H1 (cell line): ENCODE measurements at regions not wholly inside any gene's neighbourhood (a gene's known extent, or its start where the extent isn't known, plus 50 kb on each side); places are given as distances from the start of the nearest gene placed in this dataset.

Experiments
- CTCF ChIA-PET: fragments of 300-600 bp; sonication (Branson Sonifier 250); formaldehyde crosslinking; loops from one replicate; lab custom pipeline; 2021; ENCODE audit not compliant: partially characterized antibody; lab: Charles Lee
- POLR2A ChIA-PET: fragments of 300-600 bp; sonication (Branson Sonifier 250); formaldehyde crosslinking; loops from one replicate; lab custom pipeline; 2021; ENCODE audit warnings: inconsistent platforms; ENCODE audit not compliant: partially characterized antibody; lab: Charles Lee
- DNase-seq, 2 experiments: peaks; one replicate each; pipeline versions ENCODE4 v3.0.0 to v3.0.0-alpha.2; 2010 to 2022; ENCODE audit warnings: low spot score in 2 of 2, low read depth in 1 of 2, mixed read lengths in 1 of 2
- FAIRE-seq: peaks from 2 replicates; lab custom pipeline; 2011; peaks lifted over from hg19 to GRCh38; lab: Jason Lieb, UNC
- H2AFZ ChIP-seq: 2 replicates; pipeline ENCODE4 v1.8.1; 2012; ENCODE audit warnings: low read length, inconsistent platforms
- H2AK5ac ChIP-seq: 2 replicates; pipeline ENCODE4 v1.6.1; 2013; ENCODE audit warnings: low read depth, low read length
- H2BK120ac ChIP-seq: replicated peaks from 2 replicates; pipeline ENCODE3; 2013; ENCODE audit warnings: low read depth, low read length, inconsistent platforms
- H2BK12ac ChIP-seq: 2 replicates; pipeline ENCODE4 v1.6.1; 2013; ENCODE audit warnings: low read depth, low read length
- H2BK15ac ChIP-seq: 2 replicates; pipeline ENCODE4 v1.6.1; 2013; ENCODE audit warnings: low read length
- H2BK20ac ChIP-seq: 2 replicates; pipeline ENCODE4 v1.6.1; 2013; ENCODE audit warnings: low read length
- H2BK5ac ChIP-seq: 2 replicates; pipeline ENCODE4 v1.6.1; 2013; ENCODE audit warnings: low read depth, low read length
- H3K14ac ChIP-seq: 2 replicates; pipeline ENCODE4 v1.6.1; 2013; ENCODE audit warnings: inconsistent platforms; ENCODE audit not compliant: insufficient read length
- H3K18ac ChIP-seq: 2 replicates; pipeline ENCODE4 v1.6.1; 2013; ENCODE audit warnings: low read length; ENCODE audit errors: extremely low read depth
- H3K23ac ChIP-seq: 2 replicates; pipeline ENCODE4 v1.6.1; 2013; ENCODE audit warnings: inconsistent platforms; ENCODE audit not compliant: insufficient read length
- H3K23me2 ChIP-seq: 2 replicates; pipeline ENCODE4 v1.6.1; 2013; ENCODE audit warnings: low read depth, low read length
- H3K27ac ChIP-seq: 2 replicates; pipeline ENCODE4 v1.6.1; 2011; ENCODE audit warnings: low read depth, low read length, inconsistent platforms
- H3K27me3 ChIP-seq, 4 experiments: replicated peaks in 1 of 4; 1 replicate in 1 of 4; 2 replicates in 3 of 4; pipeline versions ENCODE4 v1.6.1 to v1.8.1; 2011 to 2013; ENCODE audit warnings: low read length in 3 of 4, mild to moderate bottlenecking in 3 of 4, inconsistent platforms in 2 of 4, mixed read lengths in 2 of 4, moderate library complexity in 1 of 4; ENCODE audit not compliant: control insufficient read depth in 3 of 4, insufficient read depth in 3 of 4; ENCODE audit errors: extremely low read depth in 1 of 4
- H3K36me3 ChIP-seq, 4 experiments: 2 replicates each; pipeline versions ENCODE4 v1.6.1 to v1.8.1; 2011 to 2013; ENCODE audit warnings: mild to moderate bottlenecking in 4 of 4, low read length in 3 of 4, moderate library complexity in 2 of 4, control low read depth in 1 of 4, inconsistent platforms in 1 of 4; ENCODE audit not compliant: insufficient read depth in 4 of 4, control insufficient read depth in 2 of 4
- H3K4ac ChIP-seq: replicated peaks from 2 replicates; pipeline ENCODE3; 2013; ENCODE audit warnings: low read length, low read depth, mixed read lengths, inconsistent platforms; ENCODE audit not compliant: insufficient read length
- H3K4me1 ChIP-seq, 4 experiments: replicated peaks in 1 of 4; 1 replicate in 1 of 4; 2 replicates in 3 of 4; pipeline versions ENCODE4 v1.6.1 to v1.8.1; 2011 to 2013; ENCODE audit warnings: low read length in 3 of 4, inconsistent platforms in 2 of 4, mixed read lengths in 1 of 4; ENCODE audit not compliant: insufficient read depth in 4 of 4, control insufficient read depth in 3 of 4
- H3K4me2 ChIP-seq, 2 experiments: 2 replicates each; pipeline versions ENCODE4 v1.6.1 to v1.8.1; 2011 to 2013; ENCODE audit warnings: low read depth in 2 of 2, low read length in 2 of 2, control low read depth in 1 of 2, inconsistent platforms in 1 of 2, mild to moderate bottlenecking in 1 of 2; ENCODE audit not compliant: insufficient read depth in 1 of 2
- H3K4me3 ChIP-seq, 4 experiments: fragments of 200-600, 300-600 bp in 1 of 4; sonication (generic), shearing (Covaris generic), sonication (Bioruptor Twin) in 1 of 4; 2 replicates each; pipeline versions ENCODE4 v1.5.1 to v1.8.1; 2011 to 2016; ENCODE audit warnings: low read length in 4 of 4, low read depth in 3 of 4, control low read depth in 2 of 4, inconsistent platforms in 2 of 4, mild to moderate bottlenecking in 2 of 4, mixed read lengths in 1 of 4, moderate library complexity in 1 of 4; ENCODE audit not compliant: insufficient read depth in 2 of 4; ENCODE audit errors: extremely low read depth in 1 of 4
- H3K56ac ChIP-seq: replicated peaks from 2 replicates; pipeline ENCODE3; 2013; ENCODE audit warnings: low read depth, mild to moderate bottlenecking, mixed read lengths, low read length, inconsistent platforms; ENCODE audit not compliant: insufficient read length
- H3K79me1 ChIP-seq: 2 replicates; pipeline ENCODE4 v1.6.1; 2013; ENCODE audit warnings: low read depth, low read length, control low read depth
- H3K79me2 ChIP-seq, 2 experiments: 2 replicates each; pipeline versions ENCODE4 v1.6.1 to v1.8.1; 2012 to 2013; ENCODE audit warnings: low read length in 2 of 2, mild to moderate bottlenecking in 2 of 2, inconsistent platforms in 1 of 2; ENCODE audit not compliant: insufficient read depth in 2 of 2, control insufficient read depth in 1 of 2
- H3K9ac ChIP-seq, 4 experiments: replicated peaks in 1 of 4; 1 replicate in 1 of 4; 2 replicates in 3 of 4; pipeline versions ENCODE4 v1.6.1 to v1.8.1; 2011 to 2013; ENCODE audit warnings: low read depth in 3 of 4, low read length in 3 of 4, control low read depth in 2 of 4, mild to moderate bottlenecking in 2 of 4, moderate library complexity in 2 of 4, inconsistent platforms in 1 of 4; ENCODE audit errors: extremely low read depth in 1 of 4
- H3K9me3 ChIP-seq, 2 experiments: 2 replicates each; pipeline versions ENCODE4 v1.6.1 to v1.8.1; 2012 to 2013; ENCODE audit warnings: mild to moderate bottlenecking in 2 of 2, moderate library complexity in 2 of 2, control low read depth in 1 of 2, inconsistent platforms in 1 of 2, low read depth in 1 of 2, low read length in 1 of 2, mixed read lengths in 1 of 2; ENCODE audit not compliant: insufficient read depth in 2 of 2
- H4K20me1 ChIP-seq, 2 experiments: replicated peaks in 1 of 2; 2 replicates each; pipeline versions ENCODE3 to v1.8.1; 2011 to 2013; ENCODE audit warnings: inconsistent platforms in 2 of 2, low read length in 2 of 2, mild to moderate bottlenecking in 1 of 2; ENCODE audit not compliant: insufficient read depth in 2 of 2, control insufficient read depth in 1 of 2
- H4K5ac ChIP-seq: 2 replicates; pipeline ENCODE4 v1.6.1; 2013; ENCODE audit warnings: low read length, low read depth, mixed read lengths, inconsistent platforms; ENCODE audit not compliant: insufficient read length
- H4K8ac ChIP-seq: 2 replicates; pipeline ENCODE4 v1.8.0; 2013; ENCODE audit warnings: mild to moderate bottlenecking, moderate library complexity, low read length, inconsistent platforms; ENCODE audit not compliant: insufficient read depth; ENCODE audit errors: extremely low read depth
- H4K91ac ChIP-seq: replicated peaks from 2 replicates; pipeline ENCODE3; 2013; ENCODE audit warnings: low read length, mixed read lengths, inconsistent platforms; ENCODE audit not compliant: insufficient read length
- ATF3 ChIP-seq: IDR thresholded peaks from 2 replicates; pipeline ENCODE4 v1.6.1; 2011; ENCODE audit warnings: low read depth, mild to moderate bottlenecking, low read length; ENCODE audit not compliant: insufficient read depth
- BACH1 ChIP-seq: IDR thresholded peaks from 2 replicates; pipeline ENCODE4 v1.6.1; 2012; ENCODE audit warnings: low read length, improper control_type of control experiment
- BCL11A ChIP-seq, 2 experiments: IDR thresholded peaks; one replicate each; pipeline ENCODE4 v1.6.1; 2011; ENCODE audit warnings: low read depth in 2 of 2, low read length in 2 of 2, mild to moderate bottlenecking in 2 of 2
- BRCA1 ChIP-seq: IDR thresholded peaks from 2 replicates; pipeline ENCODE4 v1.6.1; 2012; ENCODE audit warnings: low read depth, low read length, improper control_type of control experiment
- CREB1 ChIP-seq: IDR thresholded peaks from 2 replicates; pipeline ENCODE4 v1.6.1; 2012; ENCODE audit warnings: inconsistent platforms
- CTBP2 ChIP-seq: IDR thresholded peaks from 2 replicates; pipeline ENCODE4 v1.7.0; 2011; ENCODE audit warnings: borderline replicate concordance, mild to moderate bottlenecking, moderate library complexity, mixed read lengths, low read length; ENCODE audit not compliant: insufficient read depth, insufficient read length
- EP300 ChIP-seq, 2 experiments: IDR thresholded peaks; 1 replicate in 1 of 2; 2 replicates in 1 of 2; pipeline ENCODE4 v1.6.1; 2011 to 2012; ENCODE audit warnings: low read depth in 2 of 2, low read length in 2 of 2, mild to moderate bottlenecking in 2 of 2, borderline replicate concordance in 1 of 2, inconsistent platforms in 1 of 2, moderate library complexity in 1 of 2
- GABPA ChIP-seq: IDR thresholded peaks from 2 replicates; pipeline ENCODE4 v1.6.1; 2011; ENCODE audit warnings: mild to moderate bottlenecking, low read length, moderate library complexity, borderline replicate concordance; ENCODE audit not compliant: insufficient read depth
- HDAC2 ChIP-seq, 2 experiments: fragments of 300-600 bp in 1 of 2; sonication (generic) in 1 of 2; IDR thresholded peaks; 2 replicates each; pipeline ENCODE4 v1.6.1; 2011 to 2012; ENCODE audit warnings: low read depth in 2 of 2, low read length in 2 of 2, mild to moderate bottlenecking in 2 of 2, moderate library complexity in 2 of 2, borderline replicate concordance in 1 of 2, inconsistent platforms in 1 of 2
- NRF1 ChIP-seq: IDR thresholded peaks from 2 replicates; pipeline ENCODE4 v1.6.1; 2011; ENCODE audit warnings: mild to moderate bottlenecking, low read depth, low read length, improper control_type of control experiment
- RFX5 ChIP-seq: IDR thresholded peaks from 2 replicates; pipeline ENCODE4 v1.6.1; 2011; ENCODE audit warnings: low read depth, low read length, improper control_type of control experiment, borderline replicate concordance
- SIX5 ChIP-seq: IDR thresholded peaks from 2 replicates; pipeline ENCODE4 v1.6.1; 2011; ENCODE audit warnings: mild to moderate bottlenecking, low read depth, low read length
- TAF1 ChIP-seq: IDR thresholded peaks from 2 replicates; pipeline ENCODE4 v1.6.1; 2011; ENCODE audit warnings: mild to moderate bottlenecking, low read depth, low read length
- YY1 ChIP-seq: IDR thresholded peaks from 2 replicates; pipeline ENCODE4 v1.6.1; 2011; ENCODE audit warnings: low read depth, mild to moderate bottlenecking, low read length
- WGBS, 2 experiments: shearing (Covaris generic) in 1 of 2; methylation state at CpG; one replicate each; pipeline versions ENCODE4 v1.1.6 to v1.1.7; 2013 to 2015; ENCODE audit warnings: low lambda C conversion rate in 2 of 2, mixed read lengths in 2 of 2, inconsistent platforms in 1 of 2, low coverage in 1 of 2, missing lambda C conversion rate in 1 of 2; ENCODE audit not compliant: insufficient replicate concordance in 2 of 2, insufficient coverage in 1 of 2, insufficient read length in 1 of 2; ENCODE audit errors: extremely low coverage in 1 of 2, missing lambda C conversion rate in 1 of 2; 5-methylcytosine and 5-hydroxymethylcytosine counted together

GRCh38 chr2:18649502-18650135, 60.2 kb upstream of the NT5C1B start:
- POLR2A ChIA-PET = no interaction called here
- H3K56ac ChIP-seq = no peak overlapping the region
- H3K27me3 ChIP-seq = no peaks in the 10 kb centered on the region
- H3K23me2 ChIP-seq = 0 out of 2 replicates have a peak, but pooled peaks cover 2% of the 10 kb centered on the region
- H3K4me1 ChIP-seq = no peaks in the 10 kb centered on the region
- no peak overlapping the region for H3K4ac ChIP-seq
- no peaks in the 10 kb centered on the region for H3K36me3 ChIP-seq
- H2BK5ac ChIP-seq = no peak overlapping the region
- H3K18ac ChIP-seq = no peak overlapping the region
- no peak overlapping the region for H2BK12ac ChIP-seq
- H2AK5ac ChIP-seq = no peak overlapping the region
- H3K79me2 ChIP-seq = no peaks in the 10 kb centered on the region
- no peak overlapping the region for H2AFZ ChIP-seq
- H3K4me3 ChIP-seq = no peak overlapping the region
- no peaks in the 10 kb centered on the region for H3K79me1 ChIP-seq
- H4K8ac ChIP-seq = no peak overlapping the region
- no peak for FAIRE-seq
- H3K9ac ChIP-seq = no peak overlapping the region
- H3K4me2 ChIP-seq = no peak overlapping the region
- no peak overlapping the region for H3K23ac ChIP-seq
- WGBS, 2 experiments = 83% methylated on average over 1 of the region's 1 CpG; no CpG with 5 or more reads in 1 of the 2 experiments
- CTCF ChIA-PET = no interaction called here
- no peak overlapping the region for H4K5ac ChIP-seq
- no peak overlapping the region for H2BK15ac ChIP-seq
- H3K14ac ChIP-seq = no peak overlapping the region
- no peaks in the 10 kb centered on the region for H3K9me3 ChIP-seq
- H2BK20ac ChIP-seq = no peak overlapping the region
- H2BK120ac ChIP-seq = no peak overlapping the region
- no peak overlapping the region for H4K91ac ChIP-seq
- no peak for DNase-seq
- no peaks in the 10 kb centered on the region for H4K20me1 ChIP-seq
- H3K27ac ChIP-seq = no peak overlapping the region
- TF ChIP-seq BCL11A (IDR thresholded peaks at IDR 0.05; ENCODE audit: low read depth in 2 of 2, low read length in 2 of 2) (no peak), TAF1 (no peak), CTBP2 (no peak), BRCA1 (no peak), SIX5 (no peak), NRF1 (no peak), RFX5 (no peak), CREB1 (no peak), BACH1 (no peak), HDAC2 (IDR thresholded peaks at IDR 0.05; ENCODE audit: borderline replicate concordance in 1 of 2, low read depth in 2 of 2, low read length in 2 of 2) (no peak), EP300 (IDR thresholded peaks at IDR 0.05; ENCODE audit: borderline replicate concordance in 1 of 2, low read depth in 2 of 2, low read length in 2 of 2) (no peak), YY1 (no peak), ATF3 (no peak), GABPA (no peak)
